ENCODE measurements at regions not wholly inside any gene's neighbourhood (a gene's known extent, or its start where the extent isn't known, plus 50 kb on each side); places are given as distances from the start of the nearest gene placed in this dataset.

GRCh38 chr21:39021478-39021832, 161.8 kb downstream of the PSMG1 start:
- Histone ChIP-seq H3K27me3 (ENCODE audit: insufficient read depth, poor library complexity, severe bottlenecking) (no peaks in the 10 kb centered on the region), H3K4me3 (ENCODE audit: severe bottlenecking) (no peak overlapping the region), H3K36me3 (ENCODE audit: low read depth) (no peaks in the 10 kb centered on the region), H3K27ac (ENCODE audit: poor library complexity, severe bottlenecking) (peak overlapping the region; percentile 80), H3K9me3 (ENCODE audit: severe bottlenecking) (no peaks in the 10 kb centered on the region), H3K4me1 (ENCODE audit: insufficient read depth, poor library complexity, severe bottlenecking) (peaks cover 20% of the 10 kb centered on the region)
- ATAC-seq (ENCODE audit: low read depth) (no peak), DNase-seq (ENCODE audit: low spot score) (no peak)
- no peak for TF ChIP-seq CTCF (IDR thresholded peaks at IDR 0.05; ENCODE audit: poor library complexity, severe bottlenecking)

DNA sequence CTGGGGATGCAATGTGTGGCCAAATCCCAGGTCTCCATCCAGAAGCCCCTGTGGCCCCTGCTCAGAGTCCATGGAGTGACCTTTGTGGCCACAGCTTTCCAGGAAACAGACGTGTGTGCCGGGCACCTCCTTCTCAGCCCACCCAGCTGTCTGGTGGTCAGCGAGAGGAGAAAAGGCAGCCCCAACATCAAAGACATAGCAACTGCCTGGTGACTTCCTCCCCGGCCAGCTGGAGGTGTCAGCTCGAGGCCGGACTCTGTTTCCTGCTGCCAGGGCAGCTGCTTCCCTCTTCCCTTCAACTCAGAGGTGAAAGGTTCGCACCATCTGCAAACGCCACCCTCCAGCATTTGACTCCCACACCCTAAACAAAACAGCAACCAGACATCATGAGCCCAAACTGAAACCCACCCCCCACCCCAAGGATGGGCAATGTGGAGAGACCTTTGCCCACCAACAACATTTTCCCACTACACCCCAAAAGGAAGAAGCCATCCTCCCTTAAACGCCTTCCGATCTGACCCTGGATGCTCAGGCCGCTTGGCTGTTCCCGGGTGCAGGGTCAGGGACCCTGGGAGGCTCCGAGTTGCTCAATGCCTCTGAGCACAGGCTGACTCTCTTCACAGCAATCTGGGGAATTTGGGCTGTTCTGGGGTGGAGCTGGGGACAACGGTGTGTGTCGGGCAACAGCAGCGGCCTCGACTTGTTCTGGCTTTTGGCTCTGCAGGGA, 162.3 kb downstream of the PSMG1 start:
- no peaks in the 10 kb centered on the region for H3K36me3 ChIP-seq (ENCODE audit: low read depth)
- H3K27ac ChIP-seq (ENCODE audit: poor library complexity, severe bottlenecking): peak overlapping the region; percentile 80
- peak; percentile 99 for ATAC-seq (ENCODE audit: low read depth)
- peak; percentile 85 for DNase-seq (ENCODE audit: low spot score)
- H3K27me3 ChIP-seq (ENCODE audit: insufficient read depth, poor library complexity, severe bottlenecking): no peaks in the 10 kb centered on the region
- TF ChIP-seq CTCF (IDR thresholded peaks at IDR 0.05; ENCODE audit: poor library complexity, severe bottlenecking): no peak
- H3K4me3 ChIP-seq (ENCODE audit: severe bottlenecking): no peak overlapping the region
- H3K9me3 ChIP-seq (ENCODE audit: severe bottlenecking): no peaks in the 10 kb centered on the region
- H3K4me1 ChIP-seq (ENCODE audit: insufficient read depth, poor library complexity, severe bottlenecking): peaks cover 24% of the 10 kb centered on the region

- no peak overlapping the region for H3K27ac ChIP-seq (ENCODE audit: poor library complexity, severe bottlenecking)
- TF ChIP-seq CTCF (IDR thresholded peaks at IDR 0.05; ENCODE audit: poor library complexity, severe bottlenecking): no peak
- no peaks in the 10 kb centered on the region for H3K27me3 ChIP-seq (ENCODE audit: insufficient read depth, poor library complexity, severe bottlenecking)
- H3K9me3 ChIP-seq (ENCODE audit: severe bottlenecking): no peaks in the 10 kb centered on the region
- ATAC-seq (ENCODE audit: low read depth) (no peak), DNase-seq (ENCODE audit: low spot score) (no peak)
- no peak overlapping the region for H3K4me3 ChIP-seq (ENCODE audit: severe bottlenecking)
- peaks cover 38% of the 10 kb centered on the region for H3K4me1 ChIP-seq (ENCODE audit: insufficient read depth, poor library complexity, severe bottlenecking)
- no peaks in the 10 kb centered on the region for H3K36me3 ChIP-seq (ENCODE audit: low read depth)
These were observed 164.5 kb downstream of the PSMG1 start for GRCh38 chr21:39018730-39019129.

DNA sequence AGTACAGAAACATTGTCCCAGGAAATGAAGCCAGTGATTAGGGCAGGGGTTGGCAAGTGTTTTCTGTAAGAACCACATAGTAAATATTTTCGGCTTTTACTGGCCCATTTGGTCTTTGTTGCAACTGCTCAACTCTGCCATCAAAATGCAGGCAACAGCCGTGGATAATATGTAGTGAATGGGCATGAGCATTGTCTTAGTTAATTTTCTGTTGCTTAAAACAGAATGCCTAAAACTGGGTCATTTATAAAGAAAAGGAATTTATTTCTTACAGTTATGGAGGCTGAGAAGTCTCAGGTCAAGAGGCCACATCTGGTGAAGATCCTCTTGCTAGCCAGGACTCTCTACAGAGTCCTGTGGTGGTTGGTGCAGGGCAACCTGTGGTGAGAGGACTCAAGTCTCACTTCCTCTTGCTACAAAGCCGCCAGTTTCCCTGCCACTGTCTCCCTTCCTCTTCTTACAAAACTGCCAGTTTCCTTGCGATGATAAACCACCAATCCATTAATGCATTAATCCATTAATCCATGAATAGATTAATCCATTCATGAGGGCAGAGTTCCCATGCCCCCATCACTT, 166.4 kb downstream of the PSMG1 start:
- H3K4me1 ChIP-seq (ENCODE audit: insufficient read depth, poor library complexity, severe bottlenecking): peaks cover 35% of the 10 kb centered on the region
- no peaks in the 10 kb centered on the region for H3K36me3 ChIP-seq (ENCODE audit: low read depth)
- no peak for TF ChIP-seq CTCF (IDR thresholded peaks at IDR 0.05; ENCODE audit: poor library complexity, severe bottlenecking)
- no peak overlapping the region for H3K4me3 ChIP-seq (ENCODE audit: severe bottlenecking)
- H3K9me3 ChIP-seq (ENCODE audit: severe bottlenecking): no peaks in the 10 kb centered on the region
- H3K27me3 ChIP-seq (ENCODE audit: insufficient read depth, poor library complexity, severe bottlenecking): no peaks in the 10 kb centered on the region
- H3K27ac ChIP-seq (ENCODE audit: poor library complexity, severe bottlenecking): peak overlapping the region; percentile 78
- DNase-seq (ENCODE audit: low spot score) (no peak), ATAC-seq (ENCODE audit: low read depth) (no peak)

DNA sequence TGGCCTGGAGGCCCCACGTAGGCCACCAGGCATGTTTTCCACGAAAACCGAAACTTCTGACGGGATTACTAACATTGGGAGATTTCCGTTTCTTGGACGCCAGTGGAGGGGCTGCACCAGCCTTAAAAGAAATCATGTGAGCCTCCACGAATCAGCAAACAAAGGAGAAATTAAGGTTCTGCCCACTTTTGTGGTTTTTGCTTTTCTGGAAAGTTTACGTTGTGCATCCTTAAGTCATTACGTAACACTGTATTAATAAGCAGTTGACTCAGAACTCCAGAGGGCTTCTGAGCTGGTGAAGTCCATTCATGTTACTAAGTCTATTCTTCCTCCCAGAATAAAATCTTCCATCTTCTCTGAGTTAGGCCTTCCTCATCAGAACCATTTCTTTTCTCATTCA, 168.5 kb downstream of the PSMG1 start:
- H3K9me3 ChIP-seq (ENCODE audit: severe bottlenecking): no peaks in the 10 kb centered on the region
- no peaks in the 10 kb centered on the region for H3K36me3 ChIP-seq (ENCODE audit: low read depth)
- no peak for TF ChIP-seq CTCF (IDR thresholded peaks at IDR 0.05; ENCODE audit: poor library complexity, severe bottlenecking)
- ATAC-seq (ENCODE audit: low read depth) (peak; percentile 89), DNase-seq (ENCODE audit: low spot score) (no peak)
- peaks cover 18% of the 10 kb centered on the region for H3K4me1 ChIP-seq (ENCODE audit: insufficient read depth, poor library complexity, severe bottlenecking)
- H3K27ac ChIP-seq (ENCODE audit: poor library complexity, severe bottlenecking): peak overlapping the region; percentile 78
- H3K27me3 ChIP-seq (ENCODE audit: insufficient read depth, poor library complexity, severe bottlenecking): no peaks in the 10 kb centered on the region
- H3K4me3 ChIP-seq (ENCODE audit: severe bottlenecking): no peak overlapping the region
